Mesenchymal stem cell (in vitro differentiated cells and primary cell): ENCODE measurements at regions not wholly inside any gene's neighbourhood (a gene's known extent, or its start where the extent isn't known, plus 50 kb on each side); places are given as distances from the start of the nearest gene placed in this dataset.
"Not testable (repeated sequence)": the region's sequence is repeated elsewhere in the genome, so short reads cannot be mapped to it uniquely, and the experiment has no call there.

Experiments
- DNase-seq: peaks from one replicate; pipeline ENCODE4 v3.0.0-alpha.2; 2013
- H2AFZ ChIP-seq: one replicate; pipeline ENCODE4 v1.6.1; 2013; ENCODE audit warnings: low read depth, mild to moderate bottlenecking, control low read depth, inconsistent platforms, low read length, moderate library complexity
- H2AK5ac ChIP-seq: 2 replicates; pipeline ENCODE4 v1.6.1; 2013; ENCODE audit warnings: low read length, moderate library complexity, mild to moderate bottlenecking, inconsistent platforms; ENCODE audit not compliant: severe bottlenecking
- H2BK120ac ChIP-seq: one replicate; pipeline ENCODE4 v1.6.1; 2013; ENCODE audit warnings: low read depth, mild to moderate bottlenecking, inconsistent platforms, low read length, moderate library complexity
- H2BK12ac ChIP-seq, 2 experiments: one replicate each; pipeline ENCODE4 v1.6.1; 2013; ENCODE audit warnings: inconsistent platforms in 2 of 2, low read length in 2 of 2, mild to moderate bottlenecking in 2 of 2, moderate library complexity in 2 of 2, control low read depth in 1 of 2
- H2BK15ac ChIP-seq: one replicate; pipeline ENCODE4 v1.6.1; 2013; ENCODE audit warnings: mild to moderate bottlenecking, low read depth, inconsistent platforms; ENCODE audit not compliant: poor library complexity, severe bottlenecking
- H2BK5ac ChIP-seq: 2 replicates; pipeline ENCODE4 v1.6.1; 2013; ENCODE audit warnings: low read depth, mild to moderate bottlenecking, low read length, control low read depth, inconsistent platforms; ENCODE audit not compliant: poor library complexity, severe bottlenecking
- H3K14ac ChIP-seq, 2 experiments: one replicate each; pipeline ENCODE4 v1.6.1; 2013; ENCODE audit warnings: inconsistent platforms in 2 of 2, low read length in 2 of 2, control low read depth in 1 of 2, mild to moderate bottlenecking in 1 of 2, moderate library complexity in 1 of 2
- H3K18ac ChIP-seq, 2 experiments: one replicate each; pipeline ENCODE4 v1.6.1; 2013; ENCODE audit warnings: inconsistent platforms in 2 of 2, low read length in 2 of 2, control low read depth in 1 of 2, low read depth in 1 of 2, mild to moderate bottlenecking in 1 of 2
- H3K23ac ChIP-seq, 2 experiments: one replicate each; pipeline ENCODE4 v1.6.1; 2013; ENCODE audit warnings: inconsistent platforms in 2 of 2, low read length in 2 of 2, mild to moderate bottlenecking in 2 of 2, moderate library complexity in 2 of 2, control low read depth in 1 of 2
- H3K27ac ChIP-seq: 2 replicates; pipeline ENCODE4 v1.5.1; 2013; ENCODE audit warnings: mild to moderate bottlenecking, moderate library complexity, low read length, control low read depth, inconsistent platforms; ENCODE audit not compliant: poor library complexity, severe bottlenecking
- H3K27me3 ChIP-seq, 2 experiments: 2 replicates each; pipeline versions ENCODE4 v1.6.1 to v1.7.0; 2013; ENCODE audit warnings: low read length in 2 of 2, mild to moderate bottlenecking in 2 of 2, moderate library complexity in 2 of 2, control low read depth in 1 of 2, inconsistent platforms in 1 of 2; ENCODE audit not compliant: control insufficient read depth in 1 of 2, insufficient read depth in 1 of 2
- H3K36me3 ChIP-seq, 2 experiments: 2 replicates each; pipeline versions ENCODE4 v1.6.1 to v1.7.0; 2013; ENCODE audit warnings: low read length in 2 of 2, control low read depth in 1 of 2, inconsistent platforms in 1 of 2, low read depth in 1 of 2, mild to moderate bottlenecking in 1 of 2; ENCODE audit not compliant: insufficient read depth in 2 of 2, control insufficient read depth in 1 of 2
- H3K4ac ChIP-seq, 2 experiments: one replicate each; pipeline ENCODE4 v1.6.1; 2013; ENCODE audit warnings: inconsistent platforms in 2 of 2, low read length in 2 of 2, mild to moderate bottlenecking in 2 of 2, moderate library complexity in 2 of 2, control low read depth in 1 of 2, low read depth in 1 of 2
- H3K4me1 ChIP-seq: 2 replicates; pipeline ENCODE4 v1.6.1; 2013; ENCODE audit warnings: low read depth, low read length, control low read depth; ENCODE audit not compliant: control insufficient read depth, insufficient read depth
- H3K4me2 ChIP-seq: 2 replicates; pipeline ENCODE4 v1.6.1; 2013; ENCODE audit warnings: low read length, mild to moderate bottlenecking, inconsistent platforms; ENCODE audit not compliant: poor library complexity, severe bottlenecking
- H3K4me3 ChIP-seq, 2 experiments: 2 replicates each; pipeline versions ENCODE4 v1.5.1 to v1.7.0; 2013; ENCODE audit warnings: low read length in 2 of 2, mild to moderate bottlenecking in 2 of 2, control low read depth in 1 of 2, low read depth in 1 of 2; ENCODE audit not compliant: insufficient read depth in 1 of 2
- H3K79me1 ChIP-seq: replicated peaks from 2 replicates; pipeline ENCODE4 v1.6.1; 2013; ENCODE audit warnings: mild to moderate bottlenecking, control low read depth, low read length, inconsistent platforms; ENCODE audit not compliant: poor library complexity, severe bottlenecking
- H3K9ac ChIP-seq: 2 replicates; pipeline ENCODE4 v1.7.0; 2013; ENCODE audit warnings: mild to moderate bottlenecking, low read length, moderate library complexity
- H3K9me3 ChIP-seq: 2 replicates; pipeline ENCODE4 v1.7.0; 2013; ENCODE audit warnings: mild to moderate bottlenecking, low read length; ENCODE audit not compliant: control insufficient read depth
- H4K8ac ChIP-seq: one replicate; pipeline ENCODE4 v1.6.1; 2013; ENCODE audit warnings: inconsistent platforms, mild to moderate bottlenecking, low read length, moderate library complexity
- H4K91ac ChIP-seq: one replicate; pipeline ENCODE4 v1.6.1; 2013; ENCODE audit warnings: mild to moderate bottlenecking, low read length, inconsistent platforms
- WGBS: methylation state at CpG from one replicate; pipeline ENCODE4 v1.1.7; 2013; ENCODE audit warnings: mixed read lengths; 5-methylcytosine and 5-hydroxymethylcytosine counted together

DNA sequence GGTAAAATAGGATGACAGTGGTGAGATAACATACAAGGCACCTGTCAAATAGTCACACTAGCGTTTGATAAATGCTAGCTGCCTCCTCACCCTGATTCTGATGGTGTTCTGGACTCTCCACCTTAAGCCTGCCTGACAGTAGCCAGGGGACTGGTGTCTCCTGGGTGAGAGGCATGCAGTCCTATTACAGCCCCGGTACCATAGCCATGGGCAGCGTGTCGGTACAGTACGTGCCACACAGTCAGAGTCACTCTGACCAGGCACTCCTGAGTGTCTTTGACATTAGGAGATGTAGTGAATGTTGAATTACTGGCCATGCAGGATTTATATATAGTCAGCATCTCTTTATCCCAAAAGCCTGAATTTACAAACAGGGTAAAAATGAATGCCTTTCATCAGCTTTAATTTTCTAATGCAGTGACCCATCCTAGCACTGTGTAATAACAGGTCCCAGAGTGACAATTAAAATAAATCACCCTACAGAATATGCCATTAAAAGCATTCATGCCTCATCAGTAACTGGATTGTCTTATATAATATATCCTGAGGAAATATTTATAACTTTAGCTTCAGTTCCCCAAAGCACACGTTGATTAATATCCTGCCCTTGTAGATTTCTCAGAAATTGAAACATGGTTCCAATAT lies 760.3 kb upstream of the SOX11 start:
- Histone ChIP-seq H3K4me1 (peaks cover 4% of the 10 kb centered on the region), H3K36me3 (no peaks in the 10 kb centered on the region), H2AFZ (no peak overlapping the region), H3K27me3 (no peaks in the 10 kb centered on the region), H3K4me3 (no peak overlapping the region), H3K9ac (no peak overlapping the region), H4K8ac (no peak overlapping the region), H2BK120ac (no peak overlapping the region), H3K4me2 (no peak overlapping the region), H3K9me3 (peaks cover 12% of the 10 kb centered on the region), H2AK5ac (no peak overlapping the region), H3K23ac (no peak overlapping the region), H3K79me1 (no peaks in the 10 kb centered on the region), H2BK15ac (no peak overlapping the region), H4K91ac (no peak overlapping the region), H3K27ac (no peak overlapping the region), H2BK5ac (no peak overlapping the region), H2BK12ac (no peak overlapping the region), H3K4ac (no peak overlapping the region), H3K14ac (peak overlapping the region in 1 of 2 experiments; percentile 28), H3K18ac (no peak overlapping the region)
- WGBS: 92% methylated on average over 5 of the region's 6 CpGs
- DNase-seq: no peak

DNA sequence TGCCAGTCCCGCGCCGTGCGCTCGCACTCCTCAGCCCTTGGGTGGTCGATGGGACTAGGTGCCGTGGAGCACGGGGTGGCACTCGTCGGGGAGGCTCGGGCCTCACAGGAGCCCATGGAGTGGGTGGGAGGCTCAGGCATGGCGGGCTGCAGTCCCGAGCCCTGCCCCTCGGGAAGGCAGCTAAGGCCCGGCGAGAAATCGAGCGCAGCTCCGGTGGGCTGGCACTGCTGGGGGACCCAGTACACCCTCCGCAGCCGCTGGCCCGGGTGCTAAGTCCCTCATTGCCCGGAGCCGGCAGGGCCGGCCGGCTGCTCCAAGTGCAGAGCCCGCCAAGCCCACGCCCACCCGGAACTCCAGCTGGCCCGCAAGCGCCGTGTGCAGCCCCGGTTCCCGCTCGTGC lies 756.9 kb upstream of the SOX11 start:
- H3K23ac ChIP-seq, H3K27ac ChIP-seq, H3K4me2 ChIP-seq, H3K27me3 ChIP-seq, DNase-seq, H2BK12ac ChIP-seq, H3K4me3 ChIP-seq, H3K4ac ChIP-seq, H3K4me1 ChIP-seq, H2BK15ac ChIP-seq, H2BK5ac ChIP-seq, H3K79me1 ChIP-seq, H4K91ac ChIP-seq, H2AK5ac ChIP-seq, H3K36me3 ChIP-seq, H2BK120ac ChIP-seq, H3K14ac ChIP-seq, H3K9ac ChIP-seq, H4K8ac ChIP-seq, H2AFZ ChIP-seq, H3K18ac ChIP-seq: not testable (repeated sequence)
- 97% methylated on average over 7 of the region's 35 CpGs for WGBS
- peaks cover 20% of the 10 kb centered on the region for H3K9me3 ChIP-seq

DNA sequence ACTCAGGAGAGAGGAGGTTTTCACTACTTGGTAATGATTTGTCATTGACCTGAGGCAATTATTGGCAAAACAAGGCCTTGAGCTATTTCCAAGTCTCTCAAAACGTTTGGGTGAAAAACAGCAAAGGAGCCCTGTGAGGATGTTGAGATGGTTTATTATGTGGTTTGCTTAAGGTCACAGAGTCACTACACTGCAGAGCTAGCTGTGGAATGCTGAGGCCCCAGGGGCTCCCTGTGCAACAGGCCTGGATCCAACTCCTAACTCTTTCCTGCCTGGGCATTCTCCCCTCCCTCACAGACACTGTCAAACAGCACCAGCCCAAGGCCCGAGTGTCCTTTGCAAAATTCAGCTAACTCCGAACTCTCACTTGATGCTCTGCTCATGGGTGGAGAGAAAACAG lies 754.6 kb upstream of the SOX11 start:
- DNase-seq: peak; percentile 62
- WGBS: 24% methylated on average over 3 of the region's 3 CpGs
- no peak overlapping the region for H3K14ac ChIP-seq
- no peak overlapping the region for H2BK5ac ChIP-seq
- no peaks in the 10 kb centered on the region for H3K36me3 ChIP-seq
- no peak overlapping the region for H3K4me3 ChIP-seq
- H3K27me3 ChIP-seq: no peaks in the 10 kb centered on the region
- H2BK15ac ChIP-seq: no peak overlapping the region
- no peak overlapping the region for H3K18ac ChIP-seq
- no peak overlapping the region for H2BK12ac ChIP-seq
- H3K9me3 ChIP-seq: peaks cover 20% of the 10 kb centered on the region
- no peak overlapping the region for H4K91ac ChIP-seq
- H3K79me1 ChIP-seq: no peaks in the 10 kb centered on the region
- no peak overlapping the region for H3K9ac ChIP-seq
- H4K8ac ChIP-seq: no peak overlapping the region
- no peak overlapping the region for H3K23ac ChIP-seq
- H2AK5ac ChIP-seq: no peak overlapping the region
- no peak overlapping the region for H2AFZ ChIP-seq
- peaks cover 7% of the 10 kb centered on the region for H3K4me1 ChIP-seq
- no peak overlapping the region for H2BK120ac ChIP-seq
- no peak overlapping the region for H3K4ac ChIP-seq
- no peak overlapping the region for H3K4me2 ChIP-seq
- H3K27ac ChIP-seq: no peak overlapping the region

DNA sequence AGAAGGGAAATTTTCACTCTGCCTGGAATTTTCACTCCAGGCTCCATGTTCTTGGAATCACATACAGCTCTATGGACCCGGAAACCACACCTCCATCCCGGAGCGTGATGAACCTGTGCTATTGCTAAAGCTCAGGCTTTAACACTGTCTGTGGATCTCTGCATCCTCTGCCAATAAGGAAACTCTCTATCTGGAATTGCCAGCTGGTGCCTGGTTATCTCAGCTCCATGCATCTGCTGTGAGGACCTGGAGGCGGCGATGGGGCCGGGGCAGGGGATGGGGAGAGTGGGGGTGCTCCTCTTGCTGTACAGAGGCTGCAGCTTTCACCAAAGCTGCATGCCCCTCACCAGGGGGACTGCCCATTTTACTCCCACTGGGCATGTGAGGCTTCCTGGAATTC lies 754.0 kb upstream of the SOX11 start:
- Histone ChIP-seq H4K8ac (no peak overlapping the region), H3K14ac (no peak overlapping the region), H2BK12ac (no peak overlapping the region), H3K27me3 (no peaks in the 10 kb centered on the region), H3K4me1 (peaks cover 7% of the 10 kb centered on the region), H3K36me3 (no peaks in the 10 kb centered on the region), H3K23ac (no peak overlapping the region), H2BK120ac (no peak overlapping the region), H2BK15ac (no peak overlapping the region), H3K27ac (no peak overlapping the region), H3K79me1 (no peaks in the 10 kb centered on the region), H3K18ac (no peak overlapping the region), H3K4me3 (no peak overlapping the region), H3K4ac (no peak overlapping the region), H2AK5ac (no peak overlapping the region), H4K91ac (no peak overlapping the region), H3K9ac (no peak overlapping the region), H3K9me3 (peaks cover 20% of the 10 kb centered on the region), H3K4me2 (no peak overlapping the region), H2AFZ (no peak overlapping the region), H2BK5ac (no peak overlapping the region)
- DNase-seq: no peak
- WGBS: 80% methylated on average over 6 of the region's 6 CpGs
